Gastroesophageal sphincter (tissue), 4 donors: ENCODE measurements at regions not wholly inside any gene's neighbourhood (a gene's known extent, or its start where the extent isn't known, plus 50 kb on each side); places are given as distances from the start of the nearest gene placed in this dataset.
"Not testable (repeated sequence)": the region's sequence is repeated elsewhere in the genome, so short reads cannot be mapped to it uniquely, and the experiment has no call there.

Experiments
- ATAC-seq: fragments of 150-250 bp; one replicate; pipeline ENCODE4 v1.9.1; 2016; ENCODE audit warnings: mild to moderate bottlenecking, moderate library complexity
- H3K27ac ChIP-seq, 4 donors: fragments of 200-600 bp; sonication (generic) in 3 of 4; 1 replicate in 3 of 4; 2 replicates in 1 of 4; pipeline ENCODE4 v1.5.1; 2016 to 2019
- H3K27me3 ChIP-seq: fragments of 200-600 bp; sonication (generic); one replicate; pipeline ENCODE4 v1.5.1; 2019
- H3K36me3 ChIP-seq, 2 donors: fragments of 200-600 bp; sonication (generic); one replicate each; pipeline ENCODE4 v1.5.1; 2019; ENCODE audit warnings: control low read depth in 1 of 2
- H3K4me1 ChIP-seq, 3 donors: fragments of 200-600 bp; sonication (generic); 1 replicate in 2 of 3; 2 replicates in 1 of 3; pipeline ENCODE4 v1.5.1; 2016 to 2019; ENCODE audit warnings: control low read depth in 2 of 3
- H3K4me3 ChIP-seq, 2 donors: fragments of 200-600 bp; sonication (generic); one replicate each; pipeline ENCODE4 v1.5.1; 2019; ENCODE audit warnings: mild to moderate bottlenecking in 1 of 2, moderate library complexity in 1 of 2
- H3K9me3 ChIP-seq, 3 donors: fragments of 200-600 bp; sonication (generic); one replicate each; pipeline ENCODE4 v1.5.1; 2017 to 2019; ENCODE audit warnings: control low read depth in 2 of 3
- EP300 ChIP-seq: sonication (generic); formaldehyde crosslinking; IDR thresholded peaks from one replicate; pipeline ENCODE4 v1.6.1; 2017; ENCODE audit warnings: antibody characterized with exemption, mild to moderate bottlenecking
- POLR2A ChIP-seq, 2 donors: fragments of 450-650 bp; IDR thresholded peaks; one replicate each; pipeline ENCODE4 v1.6.1; 2017; ENCODE audit warnings: antibody characterized with exemption in 2 of 2, mild to moderate bottlenecking in 2 of 2, moderate library complexity in 1 of 2
- POLR2AphosphoS5 ChIP-seq: sonication (generic); formaldehyde crosslinking; IDR thresholded peaks from one replicate; pipeline ENCODE4 v1.6.1; 2017; ENCODE audit warnings: antibody characterized with exemption
- WGBS, 2 donors: methylation state at CpG; one replicate each; pipeline ENCODE4 v1.1.5; 2018; ENCODE audit warnings: low coverage in 1 of 2; 5-methylcytosine and 5-hydroxymethylcytosine counted together
- TF ChIP-seq, protein P1 (sequence below), 4 experiments: fragments of 200-600 bp in 2 of 4; fragments of 450-650 bp in 2 of 4; sonication (generic) in 1 of 4; IDR thresholded peaks; one replicate each; pipeline ENCODE4 v1.5.1; 2017 to 2019; ENCODE audit warnings: antibody characterized with exemption in 4 of 4, mild to moderate bottlenecking in 2 of 4, moderate library complexity in 2 of 4

GRCh38 chr9:23041466-23041865, 594.8 kb downstream of the DMRTA1 start:
- H3K9me3 ChIP-seq: no peaks in the 10 kb centered on the region
- TF ChIP-seq, protein P1, sequence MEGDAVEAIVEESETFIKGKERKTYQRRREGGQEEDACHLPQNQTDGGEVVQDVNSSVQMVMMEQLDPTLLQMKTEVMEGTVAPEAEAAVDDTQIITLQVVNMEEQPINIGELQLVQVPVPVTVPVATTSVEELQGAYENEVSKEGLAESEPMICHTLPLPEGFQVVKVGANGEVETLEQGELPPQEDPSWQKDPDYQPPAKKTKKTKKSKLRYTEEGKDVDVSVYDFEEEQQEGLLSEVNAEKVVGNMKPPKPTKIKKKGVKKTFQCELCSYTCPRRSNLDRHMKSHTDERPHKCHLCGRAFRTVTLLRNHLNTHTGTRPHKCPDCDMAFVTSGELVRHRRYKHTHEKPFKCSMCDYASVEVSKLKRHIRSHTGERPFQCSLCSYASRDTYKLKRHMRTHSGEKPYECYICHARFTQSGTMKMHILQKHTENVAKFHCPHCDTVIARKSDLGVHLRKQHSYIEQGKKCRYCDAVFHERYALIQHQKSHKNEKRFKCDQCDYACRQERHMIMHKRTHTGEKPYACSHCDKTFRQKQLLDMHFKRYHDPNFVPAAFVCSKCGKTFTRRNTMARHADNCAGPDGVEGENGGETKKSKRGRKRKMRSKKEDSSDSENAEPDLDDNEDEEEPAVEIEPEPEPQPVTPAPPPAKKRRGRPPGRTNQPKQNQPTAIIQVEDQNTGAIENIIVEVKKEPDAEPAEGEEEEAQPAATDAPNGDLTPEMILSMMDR (IDR thresholded peaks at IDR 0.05): no peak
- no peak for TF ChIP-seq POLR2A (IDR thresholded peaks at IDR 0.05)
- TF ChIP-seq POLR2AphosphoS5: no peak
- no peak for TF ChIP-seq EP300
- H3K27ac ChIP-seq: no peak overlapping the region
- ATAC-seq: no peak
- H3K27me3 ChIP-seq: no peaks in the 10 kb centered on the region
- no peak overlapping the region for H3K4me3 ChIP-seq
- no peaks in the 10 kb centered on the region for H3K4me1 ChIP-seq
- no peaks in the 10 kb centered on the region for H3K36me3 ChIP-seq

GRCh38 chr9:23044549-23044948, 597.9 kb downstream of the DMRTA1 start:
- no peak for ATAC-seq

GRCh38 chr9:23046026-23046425, 599.4 kb downstream of the DMRTA1 start:
- not testable (repeated sequence) for H3K9me3 ChIP-seq, H3K4me1 ChIP-seq, H3K36me3 ChIP-seq, H3K27ac ChIP-seq, H3K4me3 ChIP-seq, H3K27me3 ChIP-seq, ATAC-seq
- no CpG with 5 or more reads among the region's 1 CpG for WGBS, 2 donors

More at GRCh38 chr9:23044549-23044948, 597.9 kb downstream of the DMRTA1 start:
- TF ChIP-seq POLR2AphosphoS5 (no peak), POLR2A (IDR thresholded peaks at IDR 0.05) (no peak), EP300 (no peak)
- TF ChIP-seq, protein P1 (IDR thresholded peaks at IDR 0.05): no peak
- Histone ChIP-seq H3K27me3 (no peaks in the 10 kb centered on the region), H3K4me3 (no peak overlapping the region), H3K36me3 (no peaks in the 10 kb centered on the region), H3K9me3 (no peaks in the 10 kb centered on the region), H3K4me1 (no peaks in the 10 kb centered on the region), H3K27ac (no peak overlapping the region)

GRCh38 chr9:23050548-23050947, 603.9 kb downstream of the DMRTA1 start:
- Histone ChIP-seq H3K9me3 (no peaks in the 10 kb centered on the region), H3K4me1 (no peaks in the 10 kb centered on the region), H3K27me3 (no peaks in the 10 kb centered on the region), H3K27ac (no peak overlapping the region), H3K4me3 (no peak overlapping the region), H3K36me3 (no peaks in the 10 kb centered on the region)
- TF ChIP-seq, protein P1 (IDR thresholded peaks at IDR 0.05): no peak
- no peak for TF ChIP-seq POLR2A (IDR thresholded peaks at IDR 0.05)
- no peak for TF ChIP-seq EP300
- no peak for TF ChIP-seq POLR2AphosphoS5
- 44 to 83% methylated on average over 1 of the region's 1 CpG for WGBS, 2 donors
- ATAC-seq: no peak

GRCh38 chr9:23073136-23073535, 626.5 kb downstream of the DMRTA1 start:
- H3K4me1 ChIP-seq: no peaks in the 10 kb centered on the region
- H3K27ac ChIP-seq: no peak overlapping the region
- H3K27me3 ChIP-seq: no peaks in the 10 kb centered on the region
- no peaks in the 10 kb centered on the region for H3K36me3 ChIP-seq
- H3K4me3 ChIP-seq: no peak overlapping the region
- TF ChIP-seq EP300: no peak
- TF ChIP-seq, protein P1 (IDR thresholded peaks at IDR 0.05): no peak
- no peak for TF ChIP-seq POLR2AphosphoS5
- TF ChIP-seq POLR2A (IDR thresholded peaks at IDR 0.05): no peak
- H3K9me3 ChIP-seq: no peaks in the 10 kb centered on the region
- no peak for ATAC-seq
- 61% methylated on average over 1 of the region's 1 CpG; no CpG with 5 or more reads in 1 of the 2 donors for WGBS, 2 donors

DNA sequence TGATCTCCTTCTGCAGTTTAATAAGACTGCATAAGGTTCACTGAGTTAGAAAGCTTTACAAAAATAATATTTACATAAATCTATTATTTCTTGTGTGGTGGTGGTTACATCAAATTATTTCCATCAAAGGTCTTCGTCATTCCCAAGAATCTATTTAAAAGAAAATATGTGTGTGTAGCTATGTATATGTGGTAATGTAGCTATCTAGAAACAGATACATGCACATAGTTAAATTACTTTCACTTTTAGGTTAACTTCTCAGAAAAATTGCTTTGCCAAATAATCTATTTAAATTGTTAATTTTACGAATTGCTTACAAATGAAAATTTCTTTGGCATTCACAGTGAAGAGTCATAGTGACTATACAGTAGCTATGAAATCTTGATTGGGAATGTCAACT, 633.2 kb downstream of the DMRTA1 start:
- Histone ChIP-seq H3K4me1 (no peaks in the 10 kb centered on the region), H3K36me3 (no peaks in the 10 kb centered on the region), H3K27ac (no peak overlapping the region), H3K27me3 (no peaks in the 10 kb centered on the region), H3K9me3 (no peaks in the 10 kb centered on the region), H3K4me3 (no peak overlapping the region)
- WGBS, 2 donors: 81 to 91% methylated on average over 2 of the region's 2 CpGs
- TF ChIP-seq, protein P1 (IDR thresholded peaks at IDR 0.05): no peak
- no peak for TF ChIP-seq EP300
- no peak for TF ChIP-seq POLR2A (IDR thresholded peaks at IDR 0.05)
- TF ChIP-seq POLR2AphosphoS5: no peak
- no peak for ATAC-seq
